H9 (cell line): ENCODE measurements at regions not wholly inside any gene's neighbourhood (a gene's known extent, or its start where the extent isn't known, plus 50 kb on each side); places are given as distances from the start of the nearest gene placed in this dataset.
"Not testable (repeated sequence)": the region's sequence is repeated elsewhere in the genome, so short reads cannot be mapped to it uniquely, and the experiment has no call there.

Source experiments
- DNase-seq: peaks from one replicate; pipeline ENCODE4 v3.0.0-alpha.2; 2017
- H2AFZ ChIP-seq: one replicate; pipeline ENCODE4 v1.6.1; 2013; ENCODE audit warnings: mild to moderate bottlenecking, low read length, control low read depth, moderate library complexity
- H2AK5ac ChIP-seq: 2 replicates; pipeline ENCODE4 v1.6.1; 2013; ENCODE audit warnings: low read length, control low read depth, mixed read lengths; ENCODE audit not compliant: insufficient read length
- H2BK120ac ChIP-seq: one replicate; pipeline ENCODE4 v1.6.1; 2013; ENCODE audit warnings: low read depth, mild to moderate bottlenecking, low read length, control low read depth, inconsistent platforms; ENCODE audit not compliant: poor library complexity, severe bottlenecking
- H2BK12ac ChIP-seq: 2 replicates; pipeline ENCODE4 v1.6.1; 2013; ENCODE audit warnings: low read length, control low read depth, mixed read lengths, low read depth; ENCODE audit not compliant: insufficient read length
- H2BK15ac ChIP-seq: 2 replicates; pipeline ENCODE4 v1.6.1; 2013; ENCODE audit warnings: low read depth, low read length, control low read depth
- H2BK20ac ChIP-seq: one replicate; pipeline ENCODE4 v1.6.1; 2013; ENCODE audit warnings: low read depth, mild to moderate bottlenecking, low read length, control low read depth, inconsistent platforms; ENCODE audit not compliant: poor library complexity, severe bottlenecking
- H2BK5ac ChIP-seq: 2 replicates; pipeline ENCODE4 v1.6.1; 2013; ENCODE audit warnings: low read length, control low read depth, mixed read lengths; ENCODE audit not compliant: insufficient read length
- H3K14ac ChIP-seq: 2 replicates; pipeline ENCODE4 v1.6.1; 2013; ENCODE audit warnings: low read length, control low read depth; ENCODE audit not compliant: insufficient read depth
- H3K18ac ChIP-seq: 2 replicates; pipeline ENCODE4 v1.6.1; 2013; ENCODE audit warnings: low read depth, mild to moderate bottlenecking, mixed read lengths, low read length, control low read depth; ENCODE audit not compliant: insufficient read length
- H3K23ac ChIP-seq: 2 replicates; pipeline ENCODE4 v1.6.1; 2013; ENCODE audit warnings: low read length, control low read depth, mixed read lengths, low read depth; ENCODE audit not compliant: insufficient read length
- H3K23me2 ChIP-seq: 2 replicates; pipeline ENCODE4 v1.6.1; 2013; ENCODE audit warnings: low read depth, mild to moderate bottlenecking, mixed read lengths, low read length, control low read depth; ENCODE audit not compliant: insufficient read length, poor library complexity, severe bottlenecking
- H3K27ac ChIP-seq: 2 replicates; pipeline ENCODE4 v1.5.1; 2013; ENCODE audit warnings: low read length, control low read depth, mixed read lengths, low read depth; ENCODE audit not compliant: insufficient read length
- H3K27me3 ChIP-seq: 2 replicates; pipeline ENCODE4 v1.6.1; 2013; ENCODE audit warnings: low read length, control low read depth, inconsistent platforms; ENCODE audit not compliant: insufficient read depth
- H3K4ac ChIP-seq: 2 replicates; pipeline ENCODE4 v1.6.1; 2013; ENCODE audit warnings: low read depth, mild to moderate bottlenecking, control low read depth, inconsistent platforms, low read length, moderate library complexity
- H3K4me1 ChIP-seq: 2 replicates; pipeline ENCODE4 v1.6.1; 2013; ENCODE audit warnings: low read length, control low read depth, inconsistent platforms; ENCODE audit not compliant: insufficient read depth
- H3K4me2 ChIP-seq: 2 replicates; pipeline ENCODE4 v1.6.1; 2013; ENCODE audit warnings: low read length, control low read depth, mixed read lengths; ENCODE audit not compliant: insufficient read length, insufficient read depth
- H3K56ac ChIP-seq: 2 replicates; pipeline ENCODE4 v1.6.1; 2013; ENCODE audit warnings: low read depth, mild to moderate bottlenecking, mixed read lengths, low read length, control low read depth; ENCODE audit not compliant: insufficient read length
- H3K79me1 ChIP-seq: 2 replicates; pipeline ENCODE4 v1.6.1; 2013; ENCODE audit warnings: low read depth, mild to moderate bottlenecking, moderate library complexity, low read length, control low read depth, inconsistent platforms; ENCODE audit not compliant: insufficient read depth, poor library complexity, severe bottlenecking
- H3K79me2 ChIP-seq: 2 replicates; pipeline ENCODE4 v1.6.1; 2013; ENCODE audit warnings: low read length, control low read depth, inconsistent platforms; ENCODE audit not compliant: insufficient read depth
- H3K9ac ChIP-seq: 2 replicates; pipeline ENCODE4 v1.6.1; 2013; ENCODE audit warnings: low read length, control low read depth, mixed read lengths; ENCODE audit not compliant: insufficient read length; ENCODE audit errors: extremely low read depth
- H3K9me3 ChIP-seq: one replicate; pipeline ENCODE4 v1.6.1; 2013; ENCODE audit warnings: low read depth, low read length, inconsistent platforms; ENCODE audit not compliant: control insufficient read depth
- H3T11ph ChIP-seq: one replicate; pipeline ENCODE4 v1.6.1; 2013; ENCODE audit warnings: mild to moderate bottlenecking, low read length, control low read depth, inconsistent platforms
- H4K20me1 ChIP-seq: one replicate; pipeline ENCODE4 v1.6.1; 2013; ENCODE audit not compliant: control insufficient read depth, insufficient read length, insufficient read depth
- H4K5ac ChIP-seq: 2 replicates; pipeline ENCODE4 v1.6.1; 2013; ENCODE audit warnings: low read depth, mild to moderate bottlenecking, mixed read lengths, low read length, control low read depth; ENCODE audit not compliant: insufficient read length
- H4K8ac ChIP-seq: replicated peaks from 2 replicates; pipeline ENCODE4 v1.6.1; 2013; ENCODE audit warnings: low read length, control low read depth, mixed read lengths, low read depth; ENCODE audit not compliant: insufficient read length
- H4K91ac ChIP-seq: 2 replicates; pipeline ENCODE4 v1.6.1; 2013; ENCODE audit warnings: low read depth, mild to moderate bottlenecking, moderate library complexity, mixed read lengths, low read length, control low read depth; ENCODE audit not compliant: insufficient read length
- H3K27ac Mint-ChIP-seq, 3 experiments: 2 replicates in 2 of 3; 3 replicates in 1 of 3; pipeline ENCODE4 v1.8.0; 2020 to 2021; ENCODE audit warnings: mixed read lengths in 3 of 3, mild to moderate bottlenecking in 1 of 3, moderate library complexity in 1 of 3
- H3K27me3 Mint-ChIP-seq: 2 replicates; pipeline ENCODE4 v1.8.0; 2021; ENCODE audit warnings: low read depth, mild to moderate bottlenecking, moderate library complexity, mixed read lengths
- H3K36me3 Mint-ChIP-seq, 3 experiments: 2 replicates in 2 of 3; 3 replicates in 1 of 3; pipeline ENCODE4 v1.8.0; 2020 to 2021; ENCODE audit warnings: low read depth in 3 of 3, mixed read lengths in 3 of 3; ENCODE audit not compliant: insufficient read depth in 1 of 3
- H3K4me1 Mint-ChIP-seq, 2 experiments: 2 replicates each; pipeline ENCODE4 v1.8.0; 2020; ENCODE audit warnings: mixed read lengths in 2 of 2
- H3K4me3 Mint-ChIP-seq, 2 experiments: 2 replicates in 1 of 2; 3 replicates in 1 of 2; pipeline ENCODE4 v1.8.0; 2020 to 2021; ENCODE audit warnings: mild to moderate bottlenecking in 2 of 2, mixed read lengths in 2 of 2, moderate library complexity in 1 of 2
- H3K9me3 Mint-ChIP-seq, 2 experiments: 2 replicates in 1 of 2; 3 replicates in 1 of 2; pipeline ENCODE4 v1.8.0; 2020; ENCODE audit warnings: mild to moderate bottlenecking in 2 of 2, mixed read lengths in 2 of 2, moderate library complexity in 1 of 2
- CTCF ChIP-seq: fragments of 200-600 bp; sonication (generic); conservative IDR thresholded peaks from 3 replicates; pipeline ENCODE4 v1.8.0; 2021; ENCODE audit warnings: antibody characterized with exemption, mild to moderate bottlenecking
- WGBS: extraction: QIAGEN DNeasy Blood & Tissue Kit; methylation state at CpG from one replicate; pipeline ENCODE4 v1.1.7; 2013; ENCODE audit warnings: missing lambda C conversion rate, low lambda C conversion rate, mixed read lengths; ENCODE audit not compliant: insufficient read length; ENCODE audit errors: extremely low coverage; 5-methylcytosine and 5-hydroxymethylcytosine counted together

- Mint-ChIP-seq H3K9me3 (peaks cover 65 to 80% of the 10 kb centered on the region in 2 experiments), H3K4me1 (no peaks in the 10 kb centered on the region), H3K27ac (no peak overlapping the region), H3K36me3 (peaks cover 12 to 27% (median 27%) of the 10 kb centered on the region in 3 experiments), H3K27me3 (no peaks in the 10 kb centered on the region), H3K4me3 (no peak overlapping the region)
- H3T11ph ChIP-seq = no peak overlapping the region
- no peaks in the 10 kb centered on the region for H3K79me2 ChIP-seq
- no peak for TF ChIP-seq CTCF
- no peak overlapping the region for H3K27ac ChIP-seq
- H4K91ac ChIP-seq = no peak overlapping the region
- no peak overlapping the region for H2AFZ ChIP-seq
- H3K18ac ChIP-seq = no peak overlapping the region
- DNase-seq = no peak
- no peak overlapping the region for H4K8ac ChIP-seq
- H4K20me1 ChIP-seq = no peaks in the 10 kb centered on the region
- H2BK12ac ChIP-seq = no peak overlapping the region
- no peaks in the 10 kb centered on the region for H3K23me2 ChIP-seq
- no peak overlapping the region for H2BK5ac ChIP-seq
- no peaks in the 10 kb centered on the region for H3K27me3 ChIP-seq
- no peaks in the 10 kb centered on the region for H3K9me3 ChIP-seq
- H2BK120ac ChIP-seq = no peak overlapping the region
- H3K4me2 ChIP-seq = no peak overlapping the region
- H3K4ac ChIP-seq = no peak overlapping the region
- no peak overlapping the region for H3K23ac ChIP-seq
- no peak overlapping the region for H3K9ac ChIP-seq
- H2AK5ac ChIP-seq = no peak overlapping the region
- H2BK15ac ChIP-seq = no peak overlapping the region
- no peaks in the 10 kb centered on the region for H3K4me1 ChIP-seq
- no peak overlapping the region for H2BK20ac ChIP-seq
- no CpG with 5 or more reads among the region's 1 CpG for WGBS
- no peaks in the 10 kb centered on the region for H3K79me1 ChIP-seq
- no peak overlapping the region for H3K14ac ChIP-seq
- no peak overlapping the region for H3K56ac ChIP-seq
- no peak overlapping the region for H4K5ac ChIP-seq
Measured at GRCh38 chr21:25169370-25169769, 437.9 kb downstream of the MRPL39 start.

GRCh38 chr21:25166904-25167303 lies 440.4 kb downstream of the MRPL39 start:
- not testable (repeated sequence) for H2AFZ ChIP-seq, H4K8ac ChIP-seq, H3K27me3 ChIP-seq, H3K4me1 Mint-ChIP-seq, H3K79me2 ChIP-seq, H2BK20ac ChIP-seq, H2BK12ac ChIP-seq, H2BK15ac ChIP-seq, H3K9ac ChIP-seq, H3K14ac ChIP-seq, H3T11ph ChIP-seq, H3K79me1 ChIP-seq, H3K27me3 Mint-ChIP-seq, H3K9me3 ChIP-seq, H4K91ac ChIP-seq, H3K27ac ChIP-seq, H3K4me1 ChIP-seq, H2BK5ac ChIP-seq, H3K56ac ChIP-seq, H2BK120ac ChIP-seq, H4K5ac ChIP-seq, H3K18ac ChIP-seq, H3K4me2 ChIP-seq, H3K4ac ChIP-seq, DNase-seq, H2AK5ac ChIP-seq, H3K23me2 ChIP-seq, H4K20me1 ChIP-seq, H3K27ac Mint-ChIP-seq, H3K23ac ChIP-seq, H3K4me3 Mint-ChIP-seq
- no CpG with 5 or more reads among the region's 1 CpG for WGBS
- H3K36me3 Mint-ChIP-seq = peaks cover 12 to 27% (median 27%) of the 10 kb centered on the region in 3 experiments
- peaks cover 60 to 81% of the 10 kb centered on the region in 2 experiments for H3K9me3 Mint-ChIP-seq
